Loucy (cell line): ENCODE measurements at regions not wholly inside any gene's neighbourhood (a gene's known extent, or its start where the extent isn't known, plus 50 kb on each side); places are given as distances from the start of the nearest gene placed in this dataset.

Experiments
- CTCF ChIP-seq: fragments of 200-600 bp; sonication (generic); conservative IDR thresholded peaks from 2 replicates; pipeline ENCODE4 v1.5.1; 2014; ENCODE audit warnings: mild to moderate bottlenecking, antibody characterized with exemption, low read length
- EZH2phosphoT487 ChIP-seq: fragments of 200-600 bp; IDR thresholded peaks from 2 replicates; pipeline ENCODE4 v1.6.1; 2018; ENCODE audit warnings: antibody characterized with exemption, mild to moderate bottlenecking, moderate library complexity, borderline replicate concordance

GRCh38 chr10:78147202-78147601 is 113.5 kb downstream of the RPS24 start:
- TF ChIP-seq CTCF: no peak
- TF ChIP-seq EZH2phosphoT487: no peak
